ENCODE measurements at regions not wholly inside any gene's neighbourhood (a gene's known extent, or its start where the extent isn't known, plus 50 kb on each side); places are given as distances from the start of the nearest gene placed in this dataset.

DNA sequence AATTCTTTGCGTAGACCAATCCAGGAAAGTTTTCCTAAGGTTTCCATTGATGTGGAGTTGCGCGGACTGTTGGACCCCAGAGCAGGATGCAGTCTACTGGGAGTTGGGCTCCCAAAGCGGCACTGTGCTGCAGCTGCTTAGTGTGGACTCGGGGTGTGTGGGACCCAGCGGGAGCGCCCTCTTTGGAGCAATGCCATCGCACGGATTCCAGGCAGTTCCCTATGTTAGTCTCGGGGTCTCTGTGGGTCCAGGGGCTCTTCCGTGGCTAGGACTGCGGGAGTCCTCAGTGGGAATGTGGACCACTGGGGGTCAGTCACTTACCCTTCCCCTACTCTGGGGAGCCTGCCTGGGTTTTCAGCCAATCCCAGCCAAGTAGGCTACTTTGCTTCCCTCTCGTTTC is 151.7 kb upstream of the OLIG3 start:
- ChIA-PET CTCF (interaction anchor here (0.6 kb wide), 1 partner anchor 709 kb away, joined by 6 read pairs; no protein-coding TSS in a partner anchor), POLR2A (ENCODE audit: low non-redundant PET) (no interaction called here)
- TF ChIP-seq, protein P1, sequence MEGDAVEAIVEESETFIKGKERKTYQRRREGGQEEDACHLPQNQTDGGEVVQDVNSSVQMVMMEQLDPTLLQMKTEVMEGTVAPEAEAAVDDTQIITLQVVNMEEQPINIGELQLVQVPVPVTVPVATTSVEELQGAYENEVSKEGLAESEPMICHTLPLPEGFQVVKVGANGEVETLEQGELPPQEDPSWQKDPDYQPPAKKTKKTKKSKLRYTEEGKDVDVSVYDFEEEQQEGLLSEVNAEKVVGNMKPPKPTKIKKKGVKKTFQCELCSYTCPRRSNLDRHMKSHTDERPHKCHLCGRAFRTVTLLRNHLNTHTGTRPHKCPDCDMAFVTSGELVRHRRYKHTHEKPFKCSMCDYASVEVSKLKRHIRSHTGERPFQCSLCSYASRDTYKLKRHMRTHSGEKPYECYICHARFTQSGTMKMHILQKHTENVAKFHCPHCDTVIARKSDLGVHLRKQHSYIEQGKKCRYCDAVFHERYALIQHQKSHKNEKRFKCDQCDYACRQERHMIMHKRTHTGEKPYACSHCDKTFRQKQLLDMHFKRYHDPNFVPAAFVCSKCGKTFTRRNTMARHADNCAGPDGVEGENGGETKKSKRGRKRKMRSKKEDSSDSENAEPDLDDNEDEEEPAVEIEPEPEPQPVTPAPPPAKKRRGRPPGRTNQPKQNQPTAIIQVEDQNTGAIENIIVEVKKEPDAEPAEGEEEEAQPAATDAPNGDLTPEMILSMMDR (conservative IDR thresholded peaks at IDR 0.05; ENCODE audit: low read depth), result no peak
- no peak overlapping the region for H3K27ac ChIP-seq
- no peak for DNase-seq (ENCODE audit: low spot score)

DNA sequence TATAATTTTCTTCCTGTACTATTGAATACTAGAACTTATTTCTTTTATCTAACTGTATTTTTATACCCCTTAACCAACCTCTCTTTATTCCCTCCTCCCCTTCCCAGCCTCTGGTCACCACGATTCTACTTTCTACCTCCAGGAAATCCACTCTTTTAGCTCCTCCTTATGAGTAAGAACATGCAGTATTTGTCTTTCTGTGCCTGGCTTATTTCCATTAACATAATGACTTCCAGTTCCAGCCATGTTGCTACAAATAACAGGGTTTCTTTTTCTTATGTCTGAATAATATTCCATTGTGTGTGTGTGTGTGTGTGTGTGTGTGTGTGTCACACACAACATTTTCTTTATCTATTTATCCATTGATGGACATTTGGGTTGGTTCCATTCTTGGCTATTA is 152.3 kb upstream of the OLIG3 start:
- POLR2A ChIA-PET (ENCODE audit: low non-redundant PET), result no interaction called here
- TF ChIP-seq, protein P1 (conservative IDR thresholded peaks at IDR 0.05; ENCODE audit: low read depth), result no peak
- CTCF ChIA-PET, result interaction anchor here (0.6 kb wide), 1 partner anchor 710 kb away, joined by 6 read pairs; no protein-coding TSS in a partner anchor
- no peak overlapping the region for H3K27ac ChIP-seq
- no peak for DNase-seq (ENCODE audit: low spot score)

DNA sequence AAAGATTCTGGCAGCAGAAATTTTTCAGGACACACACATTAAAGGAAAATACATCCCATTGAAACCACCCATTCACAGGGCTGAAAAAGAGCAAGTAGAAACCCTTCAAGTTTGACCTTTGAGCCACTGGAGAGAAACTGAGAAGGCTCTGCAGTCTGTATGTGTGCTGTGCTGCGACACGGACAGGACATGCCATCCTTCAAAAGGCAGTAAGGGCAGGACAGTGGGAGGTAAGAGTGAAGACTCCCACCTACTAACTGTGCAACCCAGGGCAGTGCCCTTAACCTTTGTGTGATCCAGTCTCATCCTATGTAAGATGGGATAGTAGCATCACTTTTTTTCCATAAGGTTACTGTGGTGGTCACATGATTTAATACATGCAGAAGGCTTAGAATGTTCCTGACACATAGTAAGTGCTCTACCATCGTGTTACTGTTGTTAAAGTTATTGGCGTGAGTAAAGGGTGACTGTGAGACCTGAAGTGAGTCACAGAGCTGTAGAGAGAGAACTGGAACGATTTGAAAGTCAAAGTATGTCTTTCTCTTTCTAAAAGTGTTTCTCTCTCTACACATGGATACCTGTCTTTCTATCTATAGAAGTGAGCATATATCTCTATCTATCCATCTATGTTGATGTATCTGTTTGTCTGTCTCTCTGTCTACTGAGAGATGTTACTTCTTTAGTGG is 153.7 kb upstream of the OLIG3 start:
- TF ChIP-seq, protein P1 (conservative IDR thresholded peaks at IDR 0.05; ENCODE audit: low read depth), result no peak
- POLR2A ChIA-PET (ENCODE audit: low non-redundant PET), result no interaction called here
- CTCF ChIA-PET, result no interaction called here
- DNase-seq (ENCODE audit: low spot score), result peak; percentile 15
- H3K27ac ChIP-seq, result no peak overlapping the region

DNA sequence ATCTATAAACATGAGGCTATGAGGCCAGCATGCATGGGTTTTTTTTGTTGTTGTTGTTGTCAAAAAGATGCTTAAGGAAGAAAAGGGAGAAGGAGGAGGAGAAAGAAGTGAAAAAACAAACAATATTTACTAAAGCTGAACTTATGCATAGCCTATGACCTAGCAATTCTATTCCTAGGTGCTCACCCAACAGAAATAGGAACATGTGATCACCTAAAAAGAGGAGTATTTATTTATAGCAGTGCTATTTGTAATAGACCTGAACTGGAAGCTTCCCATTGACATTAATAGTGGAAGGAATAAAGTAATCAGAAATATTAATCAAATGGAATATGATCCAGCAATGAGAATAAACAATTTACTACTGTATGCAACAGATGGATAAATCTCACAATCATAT is 156.5 kb upstream of the OLIG3 start:
- no peak overlapping the region for H3K27ac ChIP-seq
- ChIA-PET CTCF (interaction anchor here (0.6 to 1.1 kb wide), 2 partner anchors 11 to 551 kb away, joined by 3 to 7 read pairs; no protein-coding TSS in a partner anchor), POLR2A (ENCODE audit: low non-redundant PET) (no interaction called here)
- TF ChIP-seq, protein P1 (conservative IDR thresholded peaks at IDR 0.05; ENCODE audit: low read depth), result no peak
- DNase-seq (ENCODE audit: low spot score), result no peak

DNA sequence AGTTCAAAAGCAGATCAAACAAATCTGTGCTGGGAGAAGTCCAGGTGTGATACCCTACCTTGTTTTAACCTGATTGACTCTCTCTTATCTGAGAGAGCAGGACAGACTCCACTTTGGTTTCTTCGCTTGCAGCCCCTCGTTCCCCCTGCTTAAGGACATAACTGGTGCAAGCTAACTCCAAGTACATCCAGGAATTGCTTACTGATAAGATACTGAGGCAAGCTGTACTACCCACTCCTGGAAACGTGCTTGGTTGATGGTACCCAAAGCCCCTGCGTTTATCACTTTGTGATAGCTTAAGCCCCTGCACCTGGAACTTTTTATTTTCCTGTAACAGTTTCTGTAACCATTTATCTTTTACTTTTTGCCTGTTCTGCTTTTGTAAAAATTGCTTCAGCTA is 157.0 kb upstream of the OLIG3 start:
- H3K27ac ChIP-seq, result no peak overlapping the region
- POLR2A ChIA-PET (ENCODE audit: low non-redundant PET), result no interaction called here
- DNase-seq (ENCODE audit: low spot score), result no peak
- CTCF ChIA-PET, result interaction anchor here (0.6 to 1.1 kb wide), 2 partner anchors 10 to 551 kb away, joined by 3 to 7 read pairs; no protein-coding TSS in a partner anchor
- TF ChIP-seq, protein P1 (conservative IDR thresholded peaks at IDR 0.05; ENCODE audit: low read depth), result no peak

DNA sequence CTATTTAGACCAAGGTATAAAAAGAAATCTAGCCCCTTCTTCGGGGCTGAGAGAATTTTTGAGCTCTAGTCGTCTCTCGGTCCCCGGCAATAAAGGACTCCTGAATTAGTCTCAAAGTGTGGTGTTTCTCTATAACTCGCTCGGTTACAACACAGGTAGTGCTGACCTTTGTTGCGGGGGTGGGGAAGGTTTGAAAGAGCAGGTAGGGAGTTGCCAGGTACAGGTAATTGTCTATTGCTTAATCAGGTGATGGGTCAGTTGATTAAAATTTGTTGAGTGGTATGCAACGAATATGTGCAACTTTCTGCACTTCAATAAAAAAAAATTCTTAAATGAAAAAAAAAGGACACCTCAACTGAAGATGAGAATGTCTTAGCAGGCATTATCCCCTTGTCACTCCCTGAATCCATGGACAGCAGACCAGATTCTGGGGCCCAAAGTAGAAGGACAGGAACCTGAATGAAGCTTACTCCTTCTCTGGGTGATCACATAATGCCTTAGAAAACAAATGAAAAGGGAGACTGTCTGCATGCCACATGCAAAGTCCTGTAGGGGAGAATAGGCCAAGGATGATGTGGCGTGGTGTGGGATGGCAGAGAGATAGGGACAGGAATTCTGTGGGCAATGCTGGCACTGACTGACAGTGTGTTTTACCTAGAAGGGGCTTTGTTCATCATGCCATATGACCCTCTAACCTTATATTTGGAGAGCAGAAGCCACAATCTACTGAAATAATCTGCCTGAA is 157.6 kb upstream of the OLIG3 start:
- POLR2A ChIA-PET (ENCODE audit: low non-redundant PET), result no interaction called here
- no peak for DNase-seq (ENCODE audit: low spot score)
- CTCF ChIA-PET, result interaction anchor here (0.6 to 1.1 kb wide), 3 partner anchors 10 to 552 kb away, joined by 3 to 7 read pairs (median 3); no protein-coding TSS in a partner anchor
- no peak overlapping the region for H3K27ac ChIP-seq
- TF ChIP-seq, protein P1 (conservative IDR thresholded peaks at IDR 0.05; ENCODE audit: low read depth), result no peak

Measured in RWPE1 (cell line).